ENCODE measurements at regions not wholly inside any gene's neighbourhood (a gene's known extent, or its start where the extent isn't known, plus 50 kb on each side); places are given as distances from the start of the nearest gene placed in this dataset.
A peak's percentile ranks its signal among the peaks of the same experiment; 100 is the strongest.

DNA sequence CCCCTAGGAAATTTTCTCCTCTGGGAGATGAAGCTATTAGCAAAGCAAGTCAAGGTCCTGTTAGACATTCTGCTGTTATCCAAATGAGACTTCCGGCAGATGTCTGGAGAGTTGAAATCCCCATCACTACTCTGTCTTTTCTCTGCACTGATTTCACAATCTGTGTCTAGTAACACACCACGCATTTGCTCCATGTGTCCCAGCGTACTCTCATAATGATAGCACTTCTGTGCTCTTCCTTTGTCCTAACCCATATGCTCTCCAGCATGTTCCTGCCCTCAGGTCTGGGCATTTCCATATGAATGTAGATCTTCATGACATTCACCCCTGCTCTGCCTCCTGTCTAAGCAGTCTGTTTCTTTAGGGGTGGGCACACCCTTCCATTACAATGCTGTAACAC, 1949.0 kb upstream of the WWC1 start (continued):
- TF ChIP-seq, protein P1, sequence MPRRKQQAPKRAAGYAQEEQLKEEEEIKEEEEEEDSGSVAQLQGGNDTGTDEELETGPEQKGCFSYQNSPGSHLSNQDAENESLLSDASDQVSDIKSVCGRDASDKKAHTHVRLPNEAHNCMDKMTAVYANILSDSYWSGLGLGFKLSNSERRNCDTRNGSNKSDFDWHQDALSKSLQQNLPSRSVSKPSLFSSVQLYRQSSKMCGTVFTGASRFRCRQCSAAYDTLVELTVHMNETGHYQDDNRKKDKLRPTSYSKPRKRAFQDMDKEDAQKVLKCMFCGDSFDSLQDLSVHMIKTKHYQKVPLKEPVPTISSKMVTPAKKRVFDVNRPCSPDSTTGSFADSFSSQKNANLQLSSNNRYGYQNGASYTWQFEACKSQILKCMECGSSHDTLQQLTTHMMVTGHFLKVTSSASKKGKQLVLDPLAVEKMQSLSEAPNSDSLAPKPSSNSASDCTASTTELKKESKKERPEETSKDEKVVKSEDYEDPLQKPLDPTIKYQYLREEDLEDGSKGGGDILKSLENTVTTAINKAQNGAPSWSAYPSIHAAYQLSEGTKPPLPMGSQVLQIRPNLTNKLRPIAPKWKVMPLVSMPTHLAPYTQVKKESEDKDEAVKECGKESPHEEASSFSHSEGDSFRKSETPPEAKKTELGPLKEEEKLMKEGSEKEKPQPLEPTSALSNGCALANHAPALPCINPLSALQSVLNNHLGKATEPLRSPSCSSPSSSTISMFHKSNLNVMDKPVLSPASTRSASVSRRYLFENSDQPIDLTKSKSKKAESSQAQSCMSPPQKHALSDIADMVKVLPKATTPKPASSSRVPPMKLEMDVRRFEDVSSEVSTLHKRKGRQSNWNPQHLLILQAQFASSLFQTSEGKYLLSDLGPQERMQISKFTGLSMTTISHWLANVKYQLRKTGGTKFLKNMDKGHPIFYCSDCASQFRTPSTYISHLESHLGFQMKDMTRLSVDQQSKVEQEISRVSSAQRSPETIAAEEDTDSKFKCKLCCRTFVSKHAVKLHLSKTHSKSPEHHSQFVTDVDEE (CRISPR knock-in tag; IDR thresholded peaks at IDR 0.05) = no peak
- no peak for TF ChIP-seq SNAI2 (CRISPR knock-in tag; IDR thresholded peaks at IDR 0.05)
- TF ChIP-seq PPARA (CRISPR knock-in tag; IDR thresholded peaks at IDR 0.05; ENCODE audit: borderline replicate concordance) = no peak

DNA sequence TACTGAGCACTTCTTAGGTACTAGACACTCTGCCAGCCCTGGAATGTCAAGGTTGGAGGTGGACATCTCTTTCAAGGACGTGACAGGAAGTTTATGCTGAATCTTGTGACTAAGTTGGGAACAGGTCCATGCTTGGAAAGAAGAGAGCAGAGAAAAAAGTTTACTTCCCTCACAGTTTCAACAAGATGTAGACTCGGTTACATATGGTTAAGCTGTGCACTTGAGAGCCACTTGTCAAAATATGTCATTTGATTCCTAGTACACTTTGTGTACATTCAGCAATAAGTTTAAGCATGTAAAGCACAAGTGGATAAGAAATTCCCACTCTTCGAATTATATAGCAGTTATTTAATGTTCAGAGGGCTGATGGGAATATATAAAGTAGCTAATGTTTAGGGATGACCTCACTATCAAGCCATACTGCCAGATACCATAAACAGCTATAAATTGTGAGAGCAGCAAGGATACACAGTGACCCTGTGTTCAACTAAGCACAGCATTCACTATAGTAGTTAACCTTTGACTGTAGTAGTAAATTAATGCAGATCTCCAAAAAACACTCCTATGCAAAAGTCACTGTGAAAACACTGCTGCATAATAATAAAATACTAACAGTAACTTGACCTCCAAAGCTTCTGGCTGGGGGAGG, 1944.6 kb upstream of the WWC1 start:
- ATAC-seq = no peak
- TF ChIP-seq CSRNP3 (CRISPR knock-in tag; IDR thresholded peaks at IDR 0.05) (no peak), CREB5 (CRISPR knock-in tag; IDR thresholded peaks at IDR 0.05; ENCODE audit: low read depth) (no peak), CSDC2 (CRISPR knock-in tag; IDR thresholded peaks at IDR 0.05) (no peak), ZNF565 (CRISPR knock-in tag; conservative IDR thresholded peaks at IDR 0.05; ENCODE audit: low read depth) (no peak), ZNF70 (CRISPR knock-in tag; IDR thresholded peaks at IDR 0.05) (no peak), RARB (CRISPR knock-in tag; IDR thresholded peaks at IDR 0.05) (no peak), BACH2 (CRISPR knock-in tag; IDR thresholded peaks at IDR 0.05; ENCODE audit: borderline replicate concordance) (no peak), TCF4 (CRISPR knock-in tag; IDR thresholded peaks at IDR 0.05; ENCODE audit: borderline replicate concordance) (no peak)

DNA sequence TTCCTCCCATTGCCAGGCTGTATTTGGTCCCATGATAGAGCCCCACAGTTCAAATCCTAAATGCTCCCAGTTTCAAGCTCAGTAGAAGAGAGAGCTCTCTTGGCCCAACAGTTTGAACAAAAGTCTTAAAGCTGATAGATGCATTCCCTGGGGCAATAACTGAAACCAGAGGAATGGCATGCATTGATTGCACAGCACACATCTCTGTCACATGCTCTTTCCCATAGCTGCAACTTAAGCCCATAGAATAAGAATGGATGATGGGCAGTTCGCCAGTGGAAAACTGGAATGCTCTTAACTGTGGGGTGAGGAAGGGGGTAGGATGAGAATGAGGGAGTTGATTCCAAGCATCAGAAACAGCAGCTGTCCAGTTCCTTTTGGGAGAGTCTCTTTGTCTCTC, 1942.4 kb upstream of the WWC1 start:
- TF ChIP-seq TCF4 (CRISPR knock-in tag; IDR thresholded peaks at IDR 0.05; ENCODE audit: borderline replicate concordance) (no peak), ZNF8 (CRISPR knock-in tag; IDR thresholded peaks at IDR 0.05) (no peak), SNAI2 (CRISPR knock-in tag; IDR thresholded peaks at IDR 0.05) (no peak), ZNF70 (CRISPR knock-in tag; IDR thresholded peaks at IDR 0.05) (no peak), ZFP3 (CRISPR knock-in tag; IDR thresholded peaks at IDR 0.05) (no peak), GLIS3 (CRISPR knock-in tag; IDR thresholded peaks at IDR 0.05) (no peak), TOX (CRISPR knock-in tag; IDR thresholded peaks at IDR 0.05; ENCODE audit: borderline replicate concordance) (no peak), ESRRG (CRISPR knock-in tag; IDR thresholded peaks at IDR 0.05) (no peak), ZC3H10 (CRISPR knock-in tag; IDR thresholded peaks at IDR 0.05) (no peak), BACH2 (CRISPR knock-in tag; IDR thresholded peaks at IDR 0.05; ENCODE audit: borderline replicate concordance) (no peak), ISL1 (CRISPR knock-in tag; IDR thresholded peaks at IDR 0.05) (no peak), ZNF565 (CRISPR knock-in tag; conservative IDR thresholded peaks at IDR 0.05; ENCODE audit: low read depth) (no peak)
- TF ChIP-seq, protein P1 (CRISPR knock-in tag; IDR thresholded peaks at IDR 0.05) = no peak
- no peak for ATAC-seq

- TF ChIP-seq ISL1 (CRISPR knock-in tag; IDR thresholded peaks at IDR 0.05) (peak; percentile 23; the same call in 1 of the 2 replicates), ZNF70 (CRISPR knock-in tag; IDR thresholded peaks at IDR 0.05) (no peak)
- ATAC-seq = no peak
These were observed 1937.9 kb upstream of the WWC1 start for GRCh38 chr5:166353580-166353979.

GRCh38 chr5:166354332-166354731, 1937.1 kb upstream of the WWC1 start:
- TF ChIP-seq SNAI2 (CRISPR knock-in tag; IDR thresholded peaks at IDR 0.05) (no peak), PATZ1 (CRISPR knock-in tag; IDR thresholded peaks at IDR 0.05; ENCODE audit: borderline replicate concordance) (no peak)
- no peak for ATAC-seq

Data from SK-N-SH treated with all-trans-retinoic acid at 6 μM for 48 hours (cell line).